ENCODE measurements at regions not wholly inside any gene's neighbourhood (a gene's known extent, or its start where the extent isn't known, plus 50 kb on each side); places are given as distances from the start of the nearest gene placed in this dataset.
"Not testable (repeated sequence)": the region's sequence is repeated elsewhere in the genome, so short reads cannot be mapped to it uniquely, and the experiment has no call there.

- TF ChIP-seq CTCF (conservative IDR thresholded peaks at IDR 0.05; ENCODE audit: control insufficient read depth, insufficient read depth, low read depth, low read length), result no peak
- H3K4me3 ChIP-seq (ENCODE audit: control insufficient read depth, low read depth, low read length), result no peak overlapping the region
- no peak for DNase-seq (ENCODE audit: low read depth)
These were observed 190.0 kb downstream of the ASB1 start for GRCh38 chr2:238616681-238617080.

- not testable (repeated sequence) for H3K4me3 ChIP-seq (ENCODE audit: control insufficient read depth, low read depth, low read length)
- DNase-seq (ENCODE audit: low read depth), result peak; percentile 33
- peak; percentile 1 for TF ChIP-seq CTCF (conservative IDR thresholded peaks at IDR 0.05; ENCODE audit: control insufficient read depth, insufficient read depth, low read depth, low read length)
These were observed 192.0 kb downstream of the ASB1 start for GRCh38 chr2:238618494-238619283.

GRCh38 chr2:238627899-238628298 lies 201.2 kb downstream of the ASB1 start:
- no peak for TF ChIP-seq CTCF (conservative IDR thresholded peaks at IDR 0.05; ENCODE audit: control insufficient read depth, insufficient read depth, low read depth, low read length)
- no peak for DNase-seq (ENCODE audit: low read depth)
- no peak overlapping the region for H3K4me3 ChIP-seq (ENCODE audit: control insufficient read depth, low read depth, low read length)

GRCh38 chr2:238629064-238629463 lies 202.3 kb downstream of the ASB1 start:
- DNase-seq (ENCODE audit: low read depth), result no peak
- no peak overlapping the region for H3K4me3 ChIP-seq (ENCODE audit: control insufficient read depth, low read depth, low read length)
- no peak for TF ChIP-seq CTCF (conservative IDR thresholded peaks at IDR 0.05; ENCODE audit: control insufficient read depth, insufficient read depth, low read depth, low read length)

GRCh38 chr2:238631491-238632180 lies 204.9 kb downstream of the ASB1 start:
- no peak overlapping the region for H3K4me3 ChIP-seq (ENCODE audit: control insufficient read depth, low read depth, low read length)
- no peak for DNase-seq (ENCODE audit: low read depth)
- TF ChIP-seq CTCF (conservative IDR thresholded peaks at IDR 0.05; ENCODE audit: control insufficient read depth, insufficient read depth, low read depth, low read length), result no peak

GRCh38 chr2:238632181-238633060 lies 205.7 kb downstream of the ASB1 start:
- no peak overlapping the region for H3K4me3 ChIP-seq (ENCODE audit: control insufficient read depth, low read depth, low read length)
- no peak for TF ChIP-seq CTCF (conservative IDR thresholded peaks at IDR 0.05; ENCODE audit: control insufficient read depth, insufficient read depth, low read depth, low read length)
- no peak for DNase-seq (ENCODE audit: low read depth)
